GM12878 (cell line): ENCODE measurements at regions not wholly inside any gene's neighbourhood (a gene's known extent, or its start where the extent isn't known, plus 50 kb on each side); places are given as distances from the start of the nearest gene placed in this dataset.

Experiments used
- CTCF ChIP-seq, 3 experiments: IDR thresholded peaks in 2 of 3; conservative IDR thresholded peaks in 1 of 3; 2 replicates each; pipeline ENCODE4 v1.5.1; 2011; ENCODE audit warnings: low read depth in 3 of 3, low read length in 3 of 3, mild to moderate bottlenecking in 3 of 3, control low read depth in 2 of 3, moderate library complexity in 2 of 3, inconsistent platforms in 1 of 3, mixed read lengths in 1 of 3; ENCODE audit not compliant: control insufficient read depth in 2 of 3, insufficient read depth in 1 of 3; ENCODE audit errors: extremely low read depth in 1 of 3
- E2F4 ChIP-seq: IDR thresholded peaks from 2 replicates; pipeline ENCODE4 v1.6.1; 2012; ENCODE audit warnings: low read depth, low read length, improper control_type of control experiment
- ELK1 ChIP-seq: IDR thresholded peaks from 2 replicates; pipeline ENCODE4 v1.6.1; 2012; ENCODE audit warnings: low read depth, low read length, improper control_type of control experiment
- POLR2AphosphoS5 ChIP-seq: IDR thresholded peaks from 2 replicates; pipeline ENCODE4 v1.6.1; 2011; ENCODE audit warnings: mild to moderate bottlenecking, low read length, inconsistent platforms
- TAF1 ChIP-seq: IDR thresholded peaks from 2 replicates; pipeline ENCODE4 v1.6.1; 2011; ENCODE audit warnings: mild to moderate bottlenecking, low read depth, low read length, borderline replicate concordance
- USF1 ChIP-seq: IDR thresholded peaks from 2 replicates; pipeline ENCODE4 v1.6.1; 2011; ENCODE audit warnings: borderline replicate concordance, low read depth, mild to moderate bottlenecking, moderate library complexity, mixed read lengths, low read length; ENCODE audit not compliant: insufficient read depth; ENCODE audit errors: extremely low read length
- YBX1 ChIP-seq: fragments of 450-650 bp; IDR thresholded peaks from 2 replicates; pipeline ENCODE4 v1.6.1; 2016; ENCODE audit warnings: antibody characterized with exemption

- TF ChIP-seq TAF1 (no peak), CTCF (IDR thresholded peaks at IDR 0.05 in 2 of 3, conservative IDR thresholded peaks at IDR 0.05 in 1 of 3; ENCODE audit: control insufficient read depth in 2 of 3, extremely low read depth in 1 of 3, insufficient read depth in 1 of 3, low read depth in 3 of 3, low read length in 3 of 3) (no peak), YBX1 (no peak), POLR2AphosphoS5 (no peak), ELK1 (no peak), USF1 (no peak), E2F4 (no peak)
Measured at GRCh38 chr15:69954666-69955065, 143.1 kb downstream of the TLE3 start.
